ENCODE measurements at regions not wholly inside any gene's neighbourhood (a gene's known extent, or its start where the extent isn't known, plus 50 kb on each side); places are given as distances from the start of the nearest gene placed in this dataset.

GRCh38 chr7:94251-94801, 98.0 kb upstream of the FAM20C start:
- no peaks in the 10 kb centered on the region for H3K36me3 ChIP-seq
- TF ChIP-seq POLR2AphosphoS5 (IDR thresholded peaks at IDR 0.05) (no peak), CTCF (IDR thresholded peaks at IDR 0.05) (no peak), POLR2A (IDR thresholded peaks at IDR 0.05) (no peak)
- H3K4me3 ChIP-seq, result no peak overlapping the region
- peaks cover 0 to 8% (median 4%) of the 10 kb centered on the region in 4 donors for H3K9me3 ChIP-seq
- no peaks in the 10 kb centered on the region for H3K27me3 ChIP-seq
- H3K4me1 ChIP-seq, result peaks cover 2 to 11% (median 6%) of the 10 kb centered on the region in 4 donors
- ATAC-seq (ENCODE audit: low FRiP score in 2 of 2) (no peak), DNase-seq (no peak)
- H3K27ac ChIP-seq, result no peak overlapping the region
- 90 to 92% methylated on average over 6 of the region's 6 CpGs for WGBS, 2 donors

GRCh38 chr7:95180-95862, 97.0 kb upstream of the FAM20C start:
- no peak overlapping the region for H3K27ac ChIP-seq
- no peak for DNase-seq
- peaks cover 0 to 3% (median 2%) of the 10 kb centered on the region in 4 donors for H3K4me1 ChIP-seq
- 83 to 91% methylated on average over 8 of the region's 8 CpGs for WGBS, 2 donors
- peaks cover 0 to 8% (median 4%) of the 10 kb centered on the region in 4 donors for H3K9me3 ChIP-seq
- no peak for TF ChIP-seq EP300 (IDR thresholded peaks at IDR 0.05)
- TF ChIP-seq CTCF (IDR thresholded peaks at IDR 0.05), result no peak
- no peak for TF ChIP-seq POLR2A (IDR thresholded peaks at IDR 0.05)
- no peak for TF ChIP-seq POLR2AphosphoS5 (IDR thresholded peaks at IDR 0.05)
- no peaks in the 10 kb centered on the region for H3K27me3 ChIP-seq
- no peaks in the 10 kb centered on the region for H3K36me3 ChIP-seq
- no peak for ATAC-seq (ENCODE audit: low FRiP score in 2 of 2)
- H3K4me3 ChIP-seq, result no peak overlapping the region

- ATAC-seq (ENCODE audit: low FRiP score in 2 of 2) (no peak), DNase-seq (no peak)
- Histone ChIP-seq H3K27ac (no peak overlapping the region), H3K36me3 (no peaks in the 10 kb centered on the region), H3K27me3 (no peaks in the 10 kb centered on the region), H3K9me3 (peaks cover 0 to 8% (median 4%) of the 10 kb centered on the region in 4 donors), H3K4me3 (no peak overlapping the region), H3K4me1 (no peaks in the 10 kb centered on the region)
- 57 to 66% methylated on average over 8 of the region's 8 CpGs for WGBS, 2 donors
- TF ChIP-seq CTCF (IDR thresholded peaks at IDR 0.05), result no peak
- no peak for TF ChIP-seq POLR2AphosphoS5 (IDR thresholded peaks at IDR 0.05)
- no peak for TF ChIP-seq POLR2A (IDR thresholded peaks at IDR 0.05)
Observed at GRCh38 chr7:95863-96260, 96.5 kb upstream of the FAM20C start.

- H3K9me3 ChIP-seq, result peaks cover 0 to 8% (median 4%) of the 10 kb centered on the region in 4 donors
- no peaks in the 10 kb centered on the region for H3K4me1 ChIP-seq
- no peaks in the 10 kb centered on the region for H3K27me3 ChIP-seq
- H3K36me3 ChIP-seq, result no peaks in the 10 kb centered on the region
- no peak overlapping the region for H3K4me3 ChIP-seq
- no peak overlapping the region for H3K27ac ChIP-seq
- whole genome bisulfite sequencing, 2 donors, result 77 to 79% methylated on average over 6 of the region's 6 CpGs
- no peak for TF ChIP-seq POLR2AphosphoS5 (IDR thresholded peaks at IDR 0.05)
- no peak for TF ChIP-seq POLR2A (IDR thresholded peaks at IDR 0.05)
- no peak for TF ChIP-seq EP300 (IDR thresholded peaks at IDR 0.05)
- no peak for TF ChIP-seq CTCF (IDR thresholded peaks at IDR 0.05)
- ATAC-seq (ENCODE audit: low FRiP score in 2 of 2) (no peak), DNase-seq (no peak)
Observed at GRCh38 chr7:96861-97260, 95.5 kb upstream of the FAM20C start.
